HG03520 (cell line): ENCODE measurements at regions not wholly inside any gene's neighbourhood (a gene's known extent, or its start where the extent isn't known, plus 50 kb on each side); places are given as distances from the start of the nearest gene placed in this dataset.
"Not testable (repeated sequence)": the region's sequence is repeated elsewhere in the genome, so short reads cannot be mapped to it uniquely, and the experiment has no call there.

Source experiments
- ATAC-seq: cut with Tn5 transposase; IDR thresholded peaks from one replicate; pipeline ENCODE4 v1.9.1; 2021; ENCODE audit warnings: mild to moderate bottlenecking, moderate library complexity; ENCODE audit not compliant: unreplicated experiment

DNA sequence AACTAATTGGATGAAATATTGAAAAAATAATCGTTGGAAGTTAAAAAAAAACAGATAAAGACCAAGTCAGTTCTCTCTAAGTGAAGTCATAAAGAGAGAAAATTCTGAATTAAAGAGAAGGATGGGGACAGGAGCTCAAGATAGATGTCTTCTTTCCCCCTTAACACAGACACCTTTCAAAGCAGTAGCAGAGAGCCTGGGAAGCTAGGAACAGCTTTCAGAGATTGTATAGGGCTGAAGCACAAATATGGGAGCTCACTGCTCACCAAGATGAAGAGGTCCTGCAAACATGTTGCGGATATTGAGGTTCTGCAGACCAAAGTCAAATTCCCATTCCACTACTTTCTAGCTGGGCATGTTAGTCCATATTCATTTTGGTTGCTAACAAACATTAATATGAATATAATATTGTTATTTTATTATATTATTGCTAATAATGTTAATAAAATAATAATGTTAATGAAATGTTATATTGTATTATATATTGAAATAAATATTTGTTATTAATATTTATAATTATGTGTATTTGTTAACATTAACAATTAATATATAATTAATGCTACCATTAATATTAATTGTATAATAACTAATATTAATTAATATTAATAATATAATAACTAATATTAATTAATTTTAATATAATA, 319.1 kb downstream of the OXSM start:
- ATAC-seq: no peak

DNA sequence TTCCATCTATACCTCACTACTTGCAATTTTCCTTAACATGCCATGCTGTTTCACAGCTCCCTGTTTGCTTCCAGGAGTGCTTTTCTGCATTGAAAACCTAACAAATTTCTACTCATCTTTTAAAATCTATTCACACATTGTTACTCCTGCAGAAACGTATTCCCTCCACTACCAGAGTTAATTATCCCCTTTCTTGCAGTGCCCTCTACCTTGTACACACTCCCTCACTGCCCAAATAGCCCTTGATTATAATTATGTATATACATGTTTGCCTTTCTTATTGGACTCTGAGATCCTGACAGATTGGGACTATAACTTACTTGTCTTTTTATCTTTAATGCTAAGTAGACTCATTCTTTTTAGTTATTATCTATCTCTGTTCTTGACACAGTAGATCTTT, 325.0 kb downstream of the OXSM start:
- ATAC-seq: no peak

DNA sequence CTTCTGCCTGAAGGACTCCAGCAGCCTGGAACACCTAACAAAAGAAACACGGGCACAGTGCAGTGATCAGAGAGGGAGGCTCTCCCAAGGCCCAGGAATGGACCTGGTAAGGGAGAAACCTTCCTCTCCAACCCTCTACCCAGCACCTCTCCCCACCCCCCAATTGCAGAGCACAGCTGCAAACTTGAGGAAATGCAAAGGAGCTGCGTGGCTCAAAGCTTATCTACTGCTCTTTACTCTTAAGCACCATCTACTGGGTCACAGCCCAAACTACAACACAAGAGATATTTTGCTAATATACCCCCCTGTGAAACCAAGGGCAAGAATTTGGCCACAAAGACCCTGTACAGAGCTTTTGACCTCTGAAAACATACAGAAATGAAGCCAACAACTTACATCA, 328.3 kb downstream of the OXSM start:
- ATAC-seq: no peak

DNA sequence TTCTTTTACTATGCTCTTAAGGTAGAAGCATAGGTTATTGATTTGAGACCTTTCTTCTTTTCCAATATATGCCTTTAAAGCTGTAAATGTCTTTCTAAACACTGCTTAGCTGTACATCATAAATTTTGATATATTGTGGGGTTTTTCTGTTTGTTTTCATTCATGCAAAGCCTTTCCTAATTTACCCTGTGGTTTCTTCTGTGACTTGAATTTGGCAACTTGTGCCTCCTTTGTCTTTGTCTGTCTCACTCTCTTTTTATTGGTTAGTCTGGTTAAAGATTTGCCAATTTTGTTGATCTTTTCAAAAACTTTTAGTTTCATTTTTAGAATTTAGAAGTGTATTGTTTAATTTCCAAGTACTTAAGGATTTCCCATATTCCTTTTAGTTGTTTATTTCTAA, 343.1 kb downstream of the OXSM start:
- no peak for ATAC-seq

DNA sequence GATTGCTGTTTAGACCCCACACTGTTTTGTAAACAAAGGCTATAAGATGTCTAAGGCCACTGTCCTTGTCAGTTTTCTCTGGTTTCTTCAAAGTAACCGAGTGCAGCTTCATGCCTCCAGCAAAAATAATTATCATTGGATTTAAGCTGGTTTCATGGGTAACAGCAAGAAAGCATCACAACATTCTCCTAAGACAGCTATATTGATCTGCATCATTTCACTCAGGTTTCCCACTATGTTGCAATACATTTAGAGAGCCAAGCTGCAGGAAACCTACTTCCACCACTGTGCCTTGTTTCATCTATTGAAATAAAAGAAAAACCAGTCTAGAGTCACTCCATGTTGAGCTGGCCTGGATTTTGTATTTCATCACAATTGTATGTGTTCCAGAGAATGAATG, 351.4 kb downstream of the OXSM start:
- ATAC-seq: no peak

DNA sequence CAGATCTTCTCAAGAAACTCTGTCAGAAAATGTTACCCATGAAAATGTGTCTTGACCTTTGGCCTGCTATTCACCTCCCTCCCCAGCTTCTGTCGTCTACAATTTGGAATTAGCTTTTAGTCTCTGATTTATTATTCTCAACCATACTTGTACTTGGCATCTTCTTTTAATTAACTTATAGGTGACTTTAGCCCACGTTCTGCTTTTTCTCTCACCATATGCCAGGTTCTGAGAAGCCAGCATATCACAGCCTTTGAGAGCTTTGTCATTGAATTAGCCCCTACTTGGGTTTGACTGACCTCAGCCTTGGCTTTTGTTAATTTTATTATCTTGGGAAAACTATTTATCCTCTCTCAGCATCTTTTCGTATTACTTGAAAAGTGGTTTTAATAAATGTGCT, 355.9 kb downstream of the OXSM start:
- ATAC-seq: no peak

DNA sequence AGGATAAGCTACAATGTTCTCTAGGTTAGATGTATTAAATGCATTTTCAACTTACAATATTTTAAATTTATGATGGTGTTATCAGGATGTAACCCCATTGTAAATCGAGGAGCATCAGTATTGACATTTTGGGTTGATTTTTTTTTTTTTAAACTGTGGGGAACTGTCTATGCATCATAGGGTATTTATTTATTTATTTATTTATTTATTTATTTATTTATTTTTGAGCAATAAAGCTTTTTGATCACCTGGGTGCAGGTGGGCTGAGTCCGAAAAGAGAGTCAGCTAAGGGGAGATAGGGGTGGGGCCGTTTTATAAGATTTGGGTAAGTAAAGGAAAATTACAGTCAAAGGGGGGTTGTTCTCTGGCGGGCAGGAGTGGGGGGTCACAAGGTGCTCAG, 367.5 kb downstream of the OXSM start:
- ATAC-seq: not testable (repeated sequence)

DNA sequence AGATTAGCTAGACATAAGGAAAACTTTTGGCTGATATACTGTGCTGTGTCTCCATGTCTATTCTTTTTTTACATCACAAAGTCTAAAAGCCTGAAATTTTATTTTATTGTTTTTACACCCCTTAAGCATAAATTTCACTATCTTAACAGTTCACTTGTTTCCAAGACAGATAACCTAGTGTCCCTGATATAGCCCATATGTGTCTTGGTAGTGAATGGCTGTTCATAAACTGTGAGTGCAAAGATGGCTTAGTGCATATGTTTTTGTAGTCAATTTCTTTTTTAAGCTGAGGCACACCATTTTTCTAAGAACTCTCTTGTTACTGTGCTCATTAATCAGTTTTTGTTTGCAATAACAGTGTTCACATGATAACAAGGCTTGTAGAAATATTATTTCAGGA, 381.1 kb downstream of the OXSM start:
- ATAC-seq: no peak

DNA sequence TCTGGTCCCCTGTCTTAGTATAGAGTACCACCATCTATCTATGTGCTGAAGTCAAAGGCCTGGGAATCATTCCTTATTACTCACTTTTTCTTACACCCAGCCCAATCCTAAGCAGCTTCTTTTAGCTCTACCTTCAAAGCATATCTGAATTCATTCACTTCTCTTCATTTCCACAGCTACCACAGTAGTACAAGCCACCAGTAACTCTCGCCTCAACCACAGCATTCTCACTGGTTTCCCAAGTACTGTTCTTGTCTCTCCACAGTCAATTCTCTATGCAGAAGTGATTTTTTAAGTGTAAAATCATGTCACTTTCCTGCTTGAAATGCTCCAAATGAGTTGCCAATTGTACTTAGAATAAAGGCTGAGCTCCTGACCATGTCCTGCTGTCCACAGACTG, 401.7 kb downstream of the OXSM start:
- ATAC-seq: no peak

DNA sequence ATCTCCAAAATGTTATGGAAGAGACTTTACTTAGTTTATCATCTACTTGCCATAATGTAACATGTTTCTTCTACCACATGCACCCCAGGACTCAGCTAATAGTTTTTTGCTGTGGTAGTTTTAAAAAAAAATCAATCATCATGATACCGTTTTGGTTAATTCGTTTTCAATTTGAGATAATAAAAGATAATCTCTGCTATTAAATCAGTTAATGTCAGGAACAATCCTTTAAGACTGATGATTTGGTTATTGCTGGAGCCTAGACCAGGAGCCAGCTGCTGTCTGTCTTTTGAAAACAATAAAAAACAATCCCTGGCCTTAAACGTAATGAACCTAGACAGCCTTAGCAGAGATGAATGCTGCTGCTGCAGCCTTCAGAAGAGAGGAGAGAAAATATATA, 403.7 kb downstream of the OXSM start:
- no peak for ATAC-seq

DNA sequence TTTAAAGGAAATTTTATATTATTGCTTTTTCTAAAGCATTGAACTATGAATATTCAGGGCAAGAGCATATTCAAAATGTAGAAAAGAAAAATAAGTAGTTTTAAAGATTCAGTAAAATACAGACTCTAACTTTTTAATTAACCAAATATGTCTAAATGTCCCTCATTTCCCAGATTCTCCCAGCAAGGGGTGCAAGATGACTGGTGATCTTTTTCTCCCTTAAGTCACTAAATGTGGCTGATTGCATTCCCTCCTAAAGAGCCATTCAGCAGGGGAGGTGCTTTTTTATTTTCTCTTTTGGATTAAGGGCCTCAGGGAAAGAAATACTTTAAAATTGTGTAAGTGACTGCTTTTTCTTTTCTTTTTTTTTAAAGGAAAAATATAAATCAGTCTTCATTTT, 406.9 kb downstream of the OXSM start:
- ATAC-seq: no peak

DNA sequence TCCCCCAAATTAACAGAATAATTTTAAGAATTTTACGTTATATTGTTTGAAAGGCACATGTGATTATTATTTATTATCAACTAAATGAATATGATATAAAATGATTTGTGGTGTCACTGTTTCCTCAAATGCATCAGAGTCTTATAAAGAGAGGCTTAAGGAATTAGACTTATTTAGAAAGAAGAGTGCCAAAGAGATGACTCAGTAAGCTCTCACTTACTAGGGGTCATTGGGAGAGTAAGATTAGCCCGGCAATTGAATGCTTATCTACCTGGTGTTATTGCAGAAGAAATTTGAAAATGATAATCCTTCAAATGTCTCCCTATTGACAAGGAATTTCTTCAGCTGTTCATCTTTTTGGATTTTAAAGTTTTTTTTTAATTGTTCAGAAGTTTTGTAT, 408.7 kb downstream of the OXSM start:
- ATAC-seq: no peak

DNA sequence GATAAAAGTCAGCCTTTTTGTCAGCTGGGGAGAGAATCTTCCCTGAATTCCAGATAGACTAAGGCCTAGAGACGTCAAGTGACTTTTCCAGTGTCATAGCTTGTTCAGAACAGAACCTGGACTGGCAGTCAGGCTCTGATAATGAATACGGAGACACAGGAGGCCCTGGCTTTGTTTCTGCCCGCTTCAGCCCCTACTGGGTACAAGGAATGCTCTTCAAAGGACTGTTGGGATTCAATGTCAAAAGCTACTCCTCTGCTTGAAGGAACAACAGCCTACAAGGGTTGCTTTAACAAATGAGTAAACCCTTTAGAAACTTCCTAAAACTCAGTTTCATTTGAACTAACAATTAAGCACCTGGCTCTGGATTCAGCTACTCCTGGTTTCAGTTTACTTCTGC, 412.3 kb downstream of the OXSM start:
- ATAC-seq: no peak

DNA sequence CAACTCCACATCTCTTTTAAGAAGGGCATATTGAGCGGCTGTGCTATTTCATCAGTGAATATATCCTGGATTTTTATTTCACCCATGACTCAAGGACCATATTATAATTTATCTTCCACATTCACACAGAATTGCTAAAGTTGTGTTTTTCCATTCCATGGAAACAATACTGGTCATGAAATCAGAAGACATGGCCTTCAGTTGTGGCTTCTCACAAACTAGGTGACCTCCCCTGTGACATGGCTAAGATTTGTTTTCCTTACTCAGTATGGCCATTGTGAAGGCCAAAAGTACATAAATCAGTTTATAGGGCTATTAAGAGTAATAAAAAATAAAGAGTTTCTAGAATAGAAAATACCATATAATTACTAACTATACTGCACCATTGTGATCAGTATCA, 415.6 kb downstream of the OXSM start:
- ATAC-seq: no peak

DNA sequence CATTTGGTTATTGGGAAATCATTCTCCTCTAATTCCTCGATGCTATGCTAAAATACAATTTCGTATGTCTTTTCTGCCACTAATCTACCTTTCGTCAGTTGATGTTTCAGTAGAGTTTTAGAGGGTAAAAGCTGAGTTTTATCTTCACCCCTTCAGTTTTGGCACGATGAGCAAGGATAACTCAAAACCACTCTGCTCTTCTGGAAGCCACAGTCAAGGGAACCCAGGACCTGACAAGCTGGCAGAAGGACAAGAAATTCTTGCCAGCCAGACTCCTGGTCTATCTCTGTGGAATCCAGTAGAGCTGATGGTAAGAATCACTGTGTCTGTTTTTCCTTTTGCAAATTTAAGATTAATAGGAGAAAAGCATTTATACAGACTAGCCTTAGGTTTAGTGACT, 414.4 kb upstream of the LRRC3B start:
- ATAC-seq: no peak

DNA sequence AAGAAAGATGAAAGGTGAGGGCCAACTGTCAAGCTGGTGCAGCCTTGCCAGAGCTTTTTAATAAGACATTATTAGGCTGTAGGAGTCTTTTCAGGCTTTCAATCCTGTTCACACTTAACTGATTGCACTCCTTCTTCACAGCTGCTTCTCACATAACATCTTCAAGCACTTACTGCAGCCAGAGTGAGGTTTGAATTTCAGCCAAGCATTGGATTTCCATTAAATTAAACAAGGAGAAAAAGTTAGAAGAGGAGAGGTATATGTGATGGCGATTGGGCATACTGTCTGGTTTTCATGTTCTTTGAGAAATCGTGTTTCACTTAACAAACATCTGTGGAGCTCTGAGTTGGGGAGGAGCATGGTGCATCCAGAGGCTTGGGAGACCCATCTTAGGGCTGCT, 392.8 kb upstream of the LRRC3B start:
- no peak for ATAC-seq

DNA sequence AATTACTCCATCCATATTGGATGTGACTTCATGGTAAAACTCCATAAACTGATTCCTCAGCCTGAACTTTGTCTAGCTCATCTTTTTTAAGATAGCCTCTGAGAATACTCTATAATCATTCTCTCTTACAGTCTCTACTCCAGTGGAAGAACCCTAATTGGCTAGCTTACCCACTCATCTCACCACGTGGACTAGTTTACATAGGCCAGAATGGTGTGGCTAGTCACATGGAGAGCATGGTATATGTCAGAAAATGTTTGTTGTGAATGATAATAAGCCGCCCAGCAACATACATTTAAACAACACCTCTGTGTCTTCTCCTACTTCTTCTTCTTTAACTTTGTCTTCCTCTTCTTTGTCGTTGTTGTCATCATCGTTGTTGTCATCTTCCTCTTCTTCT, 389.2 kb upstream of the LRRC3B start:
- no peak for ATAC-seq

DNA sequence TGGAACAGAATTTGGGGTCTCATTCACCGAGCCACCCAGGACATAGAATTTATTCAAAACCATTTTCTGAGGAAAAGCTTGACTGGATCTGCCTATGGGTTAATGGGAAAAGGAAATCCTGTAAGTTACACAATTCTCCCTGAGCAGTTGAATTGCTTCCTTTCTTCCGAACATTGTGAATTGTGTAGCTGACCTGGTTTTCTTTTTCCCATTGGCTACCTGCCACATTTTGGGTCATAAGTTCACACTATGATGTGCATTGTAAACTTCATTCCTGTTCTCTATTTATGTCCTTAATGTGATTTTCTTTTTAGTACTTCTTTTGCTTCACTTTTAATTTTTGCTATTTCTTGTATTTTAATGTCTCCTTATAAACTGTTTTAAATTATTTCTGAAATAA, 386.0 kb upstream of the LRRC3B start:
- no peak for ATAC-seq

DNA sequence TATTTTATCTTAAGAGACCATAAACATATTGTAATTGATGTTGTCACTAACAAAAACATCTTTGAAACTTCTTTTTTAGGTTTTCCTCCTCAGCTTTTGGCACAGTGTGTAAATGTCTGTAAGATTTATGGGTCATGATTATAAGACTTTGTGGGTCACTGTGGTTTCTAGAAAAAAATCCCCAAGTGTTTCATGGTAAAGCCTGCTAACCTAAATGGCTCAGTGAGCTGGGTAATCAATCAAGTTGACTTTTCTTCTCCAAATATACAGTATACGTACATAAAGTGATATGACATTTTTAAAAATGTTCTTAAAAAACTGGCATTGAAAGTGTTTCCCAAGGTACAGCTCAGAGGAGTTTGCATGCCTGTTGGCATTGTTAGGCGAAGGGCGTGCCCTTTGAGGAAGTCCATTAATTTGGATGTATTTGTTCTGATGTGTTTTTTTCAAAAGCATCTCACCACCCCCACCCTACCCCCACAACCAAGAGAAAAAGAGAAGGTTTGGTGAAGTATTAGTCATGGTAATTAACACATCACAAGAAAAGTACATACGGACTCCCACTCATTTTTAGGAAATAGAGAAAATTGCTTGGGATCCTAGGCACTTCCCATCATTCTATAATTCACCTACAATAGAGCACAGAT, 385.4 kb upstream of the LRRC3B start:
- no peak for ATAC-seq

DNA sequence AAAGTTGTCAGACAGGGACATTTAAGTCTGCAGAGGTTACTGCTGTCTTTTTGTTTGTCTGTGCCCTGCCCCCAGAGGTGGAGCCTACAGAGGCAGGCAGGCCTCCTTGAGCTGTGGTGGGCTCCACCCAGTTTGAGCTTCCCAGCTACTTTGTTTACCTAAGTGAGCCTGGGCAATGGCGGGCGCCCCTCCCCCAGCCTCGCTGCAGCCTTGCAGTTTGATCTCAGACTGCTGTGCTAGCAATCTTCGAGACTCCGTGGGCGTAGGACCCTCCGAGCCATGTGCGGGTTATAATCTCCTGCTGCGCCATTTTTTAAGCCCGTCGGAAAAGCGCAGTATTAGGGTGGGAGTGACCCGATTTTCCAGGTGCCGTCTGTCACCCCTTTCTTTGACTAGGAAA, 378.0 kb upstream of the LRRC3B start:
- not testable (repeated sequence) for ATAC-seq

DNA sequence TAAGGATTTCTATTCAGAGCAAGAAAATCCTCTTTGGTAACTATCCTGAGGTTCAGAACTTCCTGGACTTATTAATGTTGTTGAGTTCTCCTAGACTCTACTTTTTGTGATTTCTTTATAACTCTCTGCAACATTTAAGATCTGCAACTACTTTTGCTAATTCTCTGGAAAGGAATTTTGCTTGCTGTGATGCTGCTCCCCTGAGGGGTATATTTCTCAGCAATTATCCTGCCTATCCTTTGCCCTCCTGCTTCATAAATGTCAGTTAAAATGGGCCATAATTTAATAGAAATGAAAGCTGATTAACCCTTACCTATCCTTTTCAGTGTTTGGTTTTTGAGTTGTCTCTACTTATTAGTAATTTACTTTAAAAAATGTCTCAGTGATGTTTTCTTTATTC, 377.3 kb upstream of the LRRC3B start:
- ATAC-seq: no peak

DNA sequence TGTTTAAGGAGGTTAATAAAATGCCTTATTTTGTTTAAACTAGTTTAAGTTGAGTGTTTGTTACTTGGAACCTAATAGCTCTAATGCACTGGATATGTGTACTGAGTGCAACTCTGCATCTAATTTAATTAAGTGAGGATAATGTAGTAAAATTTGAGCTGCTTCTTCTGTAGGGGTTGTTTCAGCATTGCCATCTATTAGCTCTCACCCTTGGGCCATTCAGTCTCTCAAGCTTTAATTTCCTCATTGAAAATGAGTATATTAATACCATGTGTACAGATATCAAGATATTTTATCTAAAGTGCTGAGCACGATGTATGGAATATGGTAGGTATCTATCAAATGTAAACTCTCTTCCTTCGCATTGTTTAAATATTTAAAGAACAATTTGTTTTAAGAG, 375.7 kb upstream of the LRRC3B start:
- ATAC-seq: no peak

DNA sequence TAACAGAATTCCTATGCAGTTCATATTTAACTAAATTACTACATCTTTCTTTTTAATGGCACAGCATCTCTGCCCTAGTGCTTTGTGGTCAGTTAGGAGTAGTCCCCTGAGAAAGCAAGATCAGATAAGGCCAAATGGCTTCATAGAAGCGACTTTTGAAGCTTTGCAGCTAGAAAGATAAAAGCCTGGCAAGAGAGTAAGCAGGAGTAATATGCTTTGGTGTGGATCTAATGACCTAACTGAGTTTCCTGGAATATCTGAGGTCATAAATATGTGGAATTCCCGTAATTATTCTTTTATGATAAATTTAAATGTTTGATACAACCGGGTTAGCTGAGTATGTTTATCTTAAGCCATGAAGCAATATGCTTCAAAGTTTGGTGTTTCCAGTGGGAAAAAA, 374.9 kb upstream of the LRRC3B start:
- ATAC-seq: no peak
